ENCODE measurements at regions not wholly inside any gene's neighbourhood (a gene's known extent, or its start where the extent isn't known, plus 50 kb on each side); places are given as distances from the start of the nearest gene placed in this dataset.

- TF ChIP-seq, protein P1, sequence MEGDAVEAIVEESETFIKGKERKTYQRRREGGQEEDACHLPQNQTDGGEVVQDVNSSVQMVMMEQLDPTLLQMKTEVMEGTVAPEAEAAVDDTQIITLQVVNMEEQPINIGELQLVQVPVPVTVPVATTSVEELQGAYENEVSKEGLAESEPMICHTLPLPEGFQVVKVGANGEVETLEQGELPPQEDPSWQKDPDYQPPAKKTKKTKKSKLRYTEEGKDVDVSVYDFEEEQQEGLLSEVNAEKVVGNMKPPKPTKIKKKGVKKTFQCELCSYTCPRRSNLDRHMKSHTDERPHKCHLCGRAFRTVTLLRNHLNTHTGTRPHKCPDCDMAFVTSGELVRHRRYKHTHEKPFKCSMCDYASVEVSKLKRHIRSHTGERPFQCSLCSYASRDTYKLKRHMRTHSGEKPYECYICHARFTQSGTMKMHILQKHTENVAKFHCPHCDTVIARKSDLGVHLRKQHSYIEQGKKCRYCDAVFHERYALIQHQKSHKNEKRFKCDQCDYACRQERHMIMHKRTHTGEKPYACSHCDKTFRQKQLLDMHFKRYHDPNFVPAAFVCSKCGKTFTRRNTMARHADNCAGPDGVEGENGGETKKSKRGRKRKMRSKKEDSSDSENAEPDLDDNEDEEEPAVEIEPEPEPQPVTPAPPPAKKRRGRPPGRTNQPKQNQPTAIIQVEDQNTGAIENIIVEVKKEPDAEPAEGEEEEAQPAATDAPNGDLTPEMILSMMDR (IDR thresholded peaks at IDR 0.05; ENCODE audit: low read depth, low read length): no peak
- no peak for TF ChIP-seq POLR2A (IDR thresholded peaks at IDR 0.05; ENCODE audit: extremely low read depth, insufficient read length)
- no peak for TF ChIP-seq MYC (IDR thresholded peaks at IDR 0.05; ENCODE audit: low read depth, low read length)
Observed at GRCh38 chr16:35523991-35524390, 2064.6 kb downstream of the TP53TG3F start.

Measured in NB4 (cell line).